Activated B cell treated with CpG ODN at 0.5 μM for 24 hours (primary cell): ENCODE measurements at regions not wholly inside any gene's neighbourhood (a gene's known extent, or its start where the extent isn't known, plus 50 kb on each side); places are given as distances from the start of the nearest gene placed in this dataset.

ENCODE experiments used
- ATAC-seq: fragments of 200-7000 bp; cut with Tn5 transposase; one replicate; pipeline ENCODE4 v1.10.0; 2021; ENCODE audit warnings: low read depth, mild to moderate bottlenecking, moderate library complexity
- CTCF ChIA-PET: fragments of 350-600 bp; sonication (Branson Sonifier 250); formaldehyde crosslinking; loops from one replicate; lab custom pipeline; 2021; ENCODE audit warnings: antibody characterized with exemption; lab: Charles Lee
- POLR2A ChIA-PET: fragments of 350-600 bp; sonication (Branson Sonifier 250); formaldehyde crosslinking; loops from one replicate; lab custom pipeline; 2021; ENCODE audit warnings: antibody characterized with exemption; lab: Charles Lee
- DNase-seq: peaks from one replicate; pipeline ENCODE4 v3.0.0; 2022
- H3K27ac Mint-ChIP-seq: one replicate; pipeline ENCODE4 v1.8.0; 2020; ENCODE audit warnings: mixed read lengths
- H3K27me3 Mint-ChIP-seq: one replicate; pipeline ENCODE4 v1.8.0; 2021; ENCODE audit warnings: mixed read lengths
- H3K36me3 Mint-ChIP-seq: one replicate; pipeline ENCODE4 v1.8.0; 2021; ENCODE audit warnings: low read depth, mixed read lengths
- H3K4me1 Mint-ChIP-seq: one replicate; pipeline ENCODE4 v1.8.0; 2021; ENCODE audit warnings: mixed read lengths
- H3K4me3 Mint-ChIP-seq: one replicate; pipeline ENCODE4 v1.8.0; 2020; ENCODE audit warnings: mild to moderate bottlenecking, mixed read lengths
- H3K9me3 Mint-ChIP-seq: one replicate; pipeline ENCODE4 v1.8.0; 2020; ENCODE audit warnings: mixed read lengths
- CTCF ChIP-seq: fragments of 200-600 bp; IDR thresholded peaks from one replicate; pipeline ENCODE4 v1.8.0; 2022; ENCODE audit warnings: antibody characterized with exemption, mild to moderate bottlenecking
- intact Hi-C: fragments of 100-400 bp; cut with micrococcal nuclease; formaldehyde crosslinking; loops from one replicate; pipeline ENCODE4 v1.15.1; 2024

DNA sequence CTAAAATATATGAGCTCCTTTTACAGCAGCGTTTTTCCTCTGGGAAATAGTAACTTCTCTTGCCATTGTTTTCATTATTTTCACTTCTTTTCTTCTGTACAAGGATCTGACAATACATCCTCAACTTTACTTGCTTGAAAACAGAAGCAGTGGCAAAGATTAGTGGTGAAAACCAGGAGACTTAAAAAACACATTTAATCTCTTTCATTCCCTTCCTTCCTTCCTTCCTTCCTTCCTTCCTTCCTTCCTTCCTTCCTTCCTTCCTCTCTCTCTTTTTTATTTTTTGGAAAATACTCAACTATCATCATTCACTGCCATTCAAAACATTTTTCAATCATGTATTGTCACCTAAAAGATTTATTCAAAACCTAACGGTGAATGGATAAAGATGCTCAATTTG is 1411.4 kb downstream of the NCAM2 start:
- Mint-ChIP-seq H3K4me3 (no peak overlapping the region), H3K36me3 (no peaks in the 10 kb centered on the region), H3K27ac (no peak overlapping the region), H3K9me3 (no peaks in the 10 kb centered on the region), H3K4me1 (no peaks in the 10 kb centered on the region), H3K27me3 (no peaks in the 10 kb centered on the region)
- CTCF ChIA-PET: no interaction called here
- intact Hi-C loops: no loop called here
- no peak for ATAC-seq
- POLR2A ChIA-PET: no interaction called here
- no peak for DNase-seq
- TF ChIP-seq CTCF: no peak

GRCh38 chr21:22416555-22416954 is 1418.3 kb downstream of the NCAM2 start:
- no peak for TF ChIP-seq CTCF
- Mint-ChIP-seq H3K27ac (no peak overlapping the region), H3K4me3 (no peak overlapping the region), H3K27me3 (no peaks in the 10 kb centered on the region), H3K36me3 (no peaks in the 10 kb centered on the region), H3K4me1 (no peaks in the 10 kb centered on the region), H3K9me3 (no peaks in the 10 kb centered on the region)
- ChIA-PET CTCF (no interaction called here), POLR2A (no interaction called here)
- ATAC-seq (no peak), DNase-seq (no peak)
- intact Hi-C loops: no loop called here

- Mint-ChIP-seq H3K36me3 (no peaks in the 10 kb centered on the region), H3K4me1 (no peaks in the 10 kb centered on the region), H3K9me3 (no peaks in the 10 kb centered on the region), H3K27me3 (no peaks in the 10 kb centered on the region), H3K27ac (no peak overlapping the region), H3K4me3 (no peak overlapping the region)
- DNase-seq (no peak), ATAC-seq (no peak)
- TF ChIP-seq CTCF: no peak
- intact Hi-C loops: no loop called here
- ChIA-PET CTCF (no interaction called here), POLR2A (no interaction called here)
Observed at GRCh38 chr21:22421416-22422180, 1423.4 kb downstream of the NCAM2 start.

GRCh38 chr21:22438428-22439086 is 1440.3 kb downstream of the NCAM2 start:
- no peak overlapping the region for H3K27ac Mint-ChIP-seq
- intact Hi-C loops: no loop called here
- H3K27me3 Mint-ChIP-seq: no peaks in the 10 kb centered on the region
- no peaks in the 10 kb centered on the region for H3K36me3 Mint-ChIP-seq
- ATAC-seq (no peak), DNase-seq (no peak)
- ChIA-PET POLR2A (no interaction called here), CTCF (no interaction called here)
- H3K9me3 Mint-ChIP-seq: peaks cover 3% of the 10 kb centered on the region
- no peak overlapping the region for H3K4me3 Mint-ChIP-seq
- H3K4me1 Mint-ChIP-seq: peaks cover 3% of the 10 kb centered on the region
- TF ChIP-seq CTCF: no peak

DNA sequence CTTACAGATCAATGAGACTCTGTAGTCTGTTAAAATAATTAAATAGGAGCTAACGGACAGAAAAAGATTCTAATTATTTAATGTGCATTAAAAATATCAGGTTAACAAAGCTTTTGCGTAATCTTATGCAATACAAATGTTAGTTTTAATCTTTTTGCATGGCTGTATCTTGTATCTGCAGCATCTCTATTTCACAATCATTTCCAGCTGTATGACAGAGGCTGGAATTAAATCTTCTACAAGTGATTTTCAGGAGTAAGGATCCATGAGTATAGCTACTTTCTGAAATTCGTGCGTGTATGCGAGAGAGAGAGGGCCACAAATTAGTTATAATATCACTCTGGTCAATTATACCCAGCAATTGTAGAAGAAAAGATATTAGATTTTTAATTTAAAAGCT is 1446.8 kb downstream of the NCAM2 start:
- Mint-ChIP-seq H3K27me3 (no peaks in the 10 kb centered on the region), H3K4me3 (no peak overlapping the region), H3K27ac (no peak overlapping the region), H3K4me1 (no peaks in the 10 kb centered on the region), H3K36me3 (no peaks in the 10 kb centered on the region), H3K9me3 (peaks cover 8% of the 10 kb centered on the region)
- POLR2A ChIA-PET: no interaction called here
- CTCF ChIA-PET: no interaction called here
- ATAC-seq (no peak), DNase-seq (no peak)
- intact Hi-C loops: no loop called here
- TF ChIP-seq CTCF: no peak
